ENCODE measurements at regions not wholly inside any gene's neighbourhood (a gene's known extent, or its start where the extent isn't known, plus 50 kb on each side); places are given as distances from the start of the nearest gene placed in this dataset.
"Not testable (repeated sequence)": the region's sequence is repeated elsewhere in the genome, so short reads cannot be mapped to it uniquely, and the experiment has no call there.

DNA sequence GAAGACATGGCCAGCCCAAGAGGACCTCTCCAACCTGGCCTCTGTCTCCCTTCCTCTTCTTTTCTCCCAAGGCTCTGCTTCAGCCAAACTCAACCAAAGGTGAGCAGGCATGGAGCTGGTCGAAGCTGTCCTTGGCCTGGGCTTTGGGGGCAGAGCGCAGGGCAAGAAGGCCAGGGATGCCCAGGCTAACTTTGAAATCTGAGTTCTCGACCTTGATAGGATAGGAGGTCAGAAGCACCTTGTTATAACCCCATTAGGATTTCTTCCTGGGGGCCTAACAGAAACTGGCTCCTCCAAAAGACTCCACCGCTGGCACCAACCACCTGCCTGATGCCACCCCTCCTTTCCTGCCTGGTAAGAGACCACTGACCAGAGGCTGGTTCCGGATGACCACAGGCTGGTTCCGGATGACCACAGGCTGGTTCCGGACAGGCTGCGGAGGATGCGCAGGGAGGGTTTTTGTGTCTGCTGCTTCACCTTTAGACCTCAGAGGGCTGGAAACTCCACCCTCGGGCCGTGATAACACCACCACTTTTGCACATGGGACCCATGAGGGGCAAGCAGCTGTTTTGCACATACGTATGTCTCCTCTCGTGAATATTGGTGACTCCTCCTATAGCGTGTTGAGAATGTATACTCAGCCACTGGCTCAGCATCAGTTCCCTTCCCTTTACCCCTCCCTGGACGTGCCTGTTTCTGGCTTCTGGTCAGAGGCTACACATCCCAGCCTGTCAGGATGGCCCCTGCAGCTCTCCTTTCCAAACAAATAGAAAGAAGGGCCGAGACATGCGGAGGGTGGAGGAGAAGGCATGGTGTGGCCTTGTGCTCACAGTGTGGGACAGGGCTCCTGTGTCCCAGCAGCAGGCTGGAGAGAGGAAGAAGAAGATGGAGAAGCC is 140.1 kb downstream of the DNAJB6 start:
- TF ChIP-seq ZNF70 (CRISPR knock-in tag; IDR thresholded peaks at IDR 0.05) (no peak), ZNF565 (CRISPR knock-in tag; conservative IDR thresholded peaks at IDR 0.05; ENCODE audit: low read depth) (no peak), ESRRG (CRISPR knock-in tag; IDR thresholded peaks at IDR 0.05) (no peak), PPARA (CRISPR knock-in tag; IDR thresholded peaks at IDR 0.05; ENCODE audit: borderline replicate concordance) (no peak), ZNF8 (CRISPR knock-in tag; IDR thresholded peaks at IDR 0.05) (no peak), RARB (CRISPR knock-in tag; IDR thresholded peaks at IDR 0.05) (no peak), ISL1 (CRISPR knock-in tag; IDR thresholded peaks at IDR 0.05) (no peak)
- ATAC-seq = no peak

- peak; percentile 31; the same call in 2 of the 3 replicates for ATAC-seq
- TF ChIP-seq PPARA (CRISPR knock-in tag; IDR thresholded peaks at IDR 0.05; ENCODE audit: borderline replicate concordance) (no peak), ESRRG (CRISPR knock-in tag; IDR thresholded peaks at IDR 0.05) (no peak), OSR1 (CRISPR knock-in tag; IDR thresholded peaks at IDR 0.05) (no peak), TCF4 (CRISPR knock-in tag; IDR thresholded peaks at IDR 0.05; ENCODE audit: borderline replicate concordance) (no peak), ZNF565 (CRISPR knock-in tag; conservative IDR thresholded peaks at IDR 0.05; ENCODE audit: low read depth) (no peak), TSHZ2 (CRISPR knock-in tag; IDR thresholded peaks at IDR 0.05) (no peak), ISL1 (CRISPR knock-in tag; IDR thresholded peaks at IDR 0.05) (no peak), ZC3H10 (CRISPR knock-in tag; IDR thresholded peaks at IDR 0.05) (no peak), ZFP30 (CRISPR knock-in tag; IDR thresholded peaks at IDR 0.05) (no peak), ZNF8 (CRISPR knock-in tag; IDR thresholded peaks at IDR 0.05) (no peak), TOX (CRISPR knock-in tag; IDR thresholded peaks at IDR 0.05; ENCODE audit: borderline replicate concordance) (no peak), CSRNP3 (CRISPR knock-in tag; IDR thresholded peaks at IDR 0.05) (no peak), POU6F1 (CRISPR knock-in tag; IDR thresholded peaks at IDR 0.05; ENCODE audit: borderline replicate concordance, low read depth) (no peak), GLIS3 (CRISPR knock-in tag; IDR thresholded peaks at IDR 0.05) (no peak), ZNF70 (CRISPR knock-in tag; IDR thresholded peaks at IDR 0.05) (no peak), RARB (CRISPR knock-in tag; IDR thresholded peaks at IDR 0.05) (no peak), CSDC2 (CRISPR knock-in tag; IDR thresholded peaks at IDR 0.05) (no peak), BACH2 (CRISPR knock-in tag; IDR thresholded peaks at IDR 0.05; ENCODE audit: borderline replicate concordance) (no peak), ARNTL (CRISPR knock-in tag; IDR thresholded peaks at IDR 0.05; ENCODE audit: borderline replicate concordance, low read depth) (no peak)
Measured at GRCh38 chr7:157477550-157478212, 140.9 kb downstream of the DNAJB6 start.

GRCh38 chr7:157478611-157479010 is 141.8 kb downstream of the DNAJB6 start:
- ATAC-seq = not testable (repeated sequence)

DNA sequence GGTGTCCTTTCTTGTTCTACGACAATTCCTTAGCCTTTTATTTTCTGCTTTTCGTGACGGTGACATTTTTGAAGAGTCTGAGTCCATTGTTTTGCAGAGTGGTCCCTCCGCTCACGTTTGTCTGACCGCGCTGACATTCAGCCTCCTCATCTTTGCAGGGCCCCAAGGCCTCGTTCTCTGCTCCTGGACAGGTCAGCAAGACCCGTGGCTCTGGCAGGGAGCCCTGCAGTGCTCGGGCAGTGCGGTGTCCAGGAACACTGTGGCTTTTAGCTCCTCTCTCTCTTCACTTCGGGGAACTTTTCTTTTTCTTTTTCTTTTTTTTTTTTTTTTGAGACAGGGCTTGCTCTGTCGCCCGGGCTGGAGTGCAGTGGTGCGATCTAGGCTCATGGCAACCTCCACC is 142.5 kb downstream of the DNAJB6 start:
- no peak for TF ChIP-seq TSHZ2 (CRISPR knock-in tag; IDR thresholded peaks at IDR 0.05)
- no peak for ATAC-seq
